Neural cell (in vitro differentiated cells): ENCODE measurements at regions not wholly inside any gene's neighbourhood (a gene's known extent, or its start where the extent isn't known, plus 50 kb on each side); places are given as distances from the start of the nearest gene placed in this dataset.

ENCODE experiments used
- H2AFZ ChIP-seq: fragments of 200-600, 300-800 bp; sonication (generic), shearing (Covaris generic); 2 replicates; pipeline ENCODE4 v1.6.0; 2014; ENCODE audit warnings: low read depth, mild to moderate bottlenecking, antibody characterized with exemption, low read length, moderate library complexity
- H3F3A ChIP-seq: fragments of 200-600 bp; shearing (Covaris generic); 2 replicates; pipeline ENCODE4 v1.6.1; 2016; ENCODE audit warnings: mild to moderate bottlenecking, moderate library complexity, mixed read lengths, antibody characterized with exemption, low read length; ENCODE audit not compliant: insufficient read depth, poor library complexity, severe bottlenecking
- H3K27ac ChIP-seq: fragments of 200-600, 300-800 bp; sonication (generic), shearing (Covaris generic); 2 replicates; pipeline ENCODE4 v1.5.1; 2014; ENCODE audit warnings: mild to moderate bottlenecking, low read length, moderate library complexity
- H3K27me3 ChIP-seq: fragments of 300-800, 200-600 bp; sonication (generic), shearing (Covaris generic); 2 replicates; pipeline ENCODE4 v1.6.0; 2014; ENCODE audit warnings: mild to moderate bottlenecking, low read depth, low read length, moderate library complexity; ENCODE audit not compliant: insufficient read depth
- H3K36me3 ChIP-seq: fragments of 300-800, 200-600 bp; sonication (generic), shearing (Covaris generic); 2 replicates; pipeline ENCODE4 v1.5.1; 2014; ENCODE audit warnings: mild to moderate bottlenecking, antibody characterized with exemption, low read length, moderate library complexity; ENCODE audit not compliant: insufficient read depth
- H3K4me2 ChIP-seq: fragments of 300-800, 200-600 bp; sonication (generic), shearing (Covaris generic); 2 replicates; pipeline ENCODE4 v1.6.0; 2014; ENCODE audit warnings: mild to moderate bottlenecking, low read length
- H3K4me3 ChIP-seq: fragments of 300-800, 200-600 bp; sonication (generic), shearing (Covaris generic); 2 replicates; pipeline ENCODE4 v1.5.1; 2014; ENCODE audit warnings: mild to moderate bottlenecking, low read length, moderate library complexity
- H3K79me2 ChIP-seq: fragments of 200-600 bp; shearing (Covaris generic); replicated peaks from 2 replicates; pipeline ENCODE4 v1.6.0; 2014; ENCODE audit warnings: mild to moderate bottlenecking, low read length, moderate library complexity; ENCODE audit not compliant: insufficient read depth
- H3K9ac ChIP-seq: fragments of 300-800, 200-600 bp; sonication (generic), shearing (Covaris generic); 2 replicates; pipeline ENCODE4 v1.6.1; 2016; ENCODE audit warnings: mild to moderate bottlenecking, low read length, mixed read lengths
- H3K9me2 ChIP-seq: fragments of 200-600 bp; shearing (Covaris generic); 2 replicates; pipeline ENCODE4 v1.6.1; 2016; ENCODE audit warnings: mild to moderate bottlenecking, low read length, mixed read lengths; ENCODE audit not compliant: insufficient read depth
- H3K9me3 ChIP-seq: fragments of 200-600, 300-800 bp; sonication (generic), shearing (Covaris generic); 2 replicates; pipeline ENCODE4 v1.6.1; 2016; ENCODE audit warnings: mild to moderate bottlenecking, mixed run types, low read length, moderate library complexity, mixed read lengths
- H4K20me1 ChIP-seq: fragments of 200-600 bp; shearing (Covaris generic); 2 replicates; pipeline ENCODE4 v1.6.1; 2016; ENCODE audit warnings: mild to moderate bottlenecking, mixed run types; ENCODE audit not compliant: insufficient read depth
- CTCF ChIP-seq: fragments of 450-650 bp; IDR thresholded peaks from 2 replicates; pipeline ENCODE4 v1.5.1; 2014; ENCODE audit warnings: antibody characterized with exemption, mild to moderate bottlenecking, moderate library complexity; ENCODE audit not compliant: poor library complexity, severe bottlenecking
- EP300 ChIP-seq: fragments of 450-650 bp; conservative IDR thresholded peaks from 2 replicates; pipeline ENCODE4 v1.6.1; 2014; ENCODE audit warnings: antibody characterized with exemption, mild to moderate bottlenecking, moderate library complexity; ENCODE audit not compliant: poor library complexity, severe bottlenecking
- EZH2 ChIP-seq: fragments of 200-600, 300-800 bp; shearing (Covaris generic), sonication (generic); IDR thresholded peaks from 2 replicates; pipeline ENCODE4 v1.6.1; 2014; ENCODE audit warnings: antibody characterized with exemption, low read length, borderline replicate concordance, mild to moderate bottlenecking; ENCODE audit not compliant: insufficient read depth, poor library complexity, severe bottlenecking
- MXI1 ChIP-seq: fragments of 450-650 bp; conservative IDR thresholded peaks from 2 replicates; pipeline ENCODE4 v1.6.1; 2014; ENCODE audit warnings: antibody characterized with exemption, mild to moderate bottlenecking; ENCODE audit not compliant: poor library complexity, severe bottlenecking
- POLR2AphosphoS5 ChIP-seq: IDR thresholded peaks from 2 replicates; pipeline ENCODE4 v1.6.1; 2012
- RAD21 ChIP-seq: fragments of 450-650 bp; conservative IDR thresholded peaks from 2 replicates; pipeline ENCODE4 v1.6.1; 2014; ENCODE audit warnings: antibody characterized with exemption, mild to moderate bottlenecking, moderate library complexity
- REST ChIP-seq: IDR thresholded peaks from 2 replicates; pipeline ENCODE4 v1.6.1; 2012; ENCODE audit warnings: borderline replicate concordance
- SMC3 ChIP-seq: fragments of 450-650 bp; conservative IDR thresholded peaks from 2 replicates; pipeline ENCODE4 v1.6.1; 2014; ENCODE audit warnings: antibody characterized with exemption, mild to moderate bottlenecking, moderate library complexity; ENCODE audit not compliant: poor library complexity
- TAF1 ChIP-seq: IDR thresholded peaks from 2 replicates; pipeline ENCODE4 v1.6.1; 2012; ENCODE audit warnings: low read depth

- no peaks in the 10 kb centered on the region for H4K20me1 ChIP-seq
- no peaks in the 10 kb centered on the region for H3K9me3 ChIP-seq
- no peak overlapping the region for H3K27ac ChIP-seq
- no peaks in the 10 kb centered on the region for H3K36me3 ChIP-seq
- no peaks in the 10 kb centered on the region for H3K27me3 ChIP-seq
- no peak overlapping the region for H3K4me3 ChIP-seq
- no peak overlapping the region for H2AFZ ChIP-seq
- H3K9me2 ChIP-seq: no peaks in the 10 kb centered on the region
- no peak for TF ChIP-seq MXI1
- TF ChIP-seq EP300: no peak
- TF ChIP-seq RAD21: no peak
- no peak for TF ChIP-seq CTCF
- TF ChIP-seq REST: no peak
- TF ChIP-seq TAF1: no peak
- no peak for TF ChIP-seq SMC3
- no peak for TF ChIP-seq EZH2
- H3K4me2 ChIP-seq: no peak overlapping the region
- H3K9ac ChIP-seq: no peak overlapping the region
- no peaks in the 10 kb centered on the region for H3K79me2 ChIP-seq
- no peaks in the 10 kb centered on the region for H3F3A ChIP-seq
Measured at GRCh38 chr7:135859538-135859937, 110.9 kb upstream of the FAM180A start.

- no peak overlapping the region for H3K4me2 ChIP-seq
- H3F3A ChIP-seq: no peaks in the 10 kb centered on the region
- H4K20me1 ChIP-seq: no peaks in the 10 kb centered on the region
- no peak overlapping the region for H3K4me3 ChIP-seq
- H3K9me2 ChIP-seq: no peaks in the 10 kb centered on the region
- no peak overlapping the region for H2AFZ ChIP-seq
- no peak overlapping the region for H3K27ac ChIP-seq
- no peaks in the 10 kb centered on the region for H3K9me3 ChIP-seq
- TF ChIP-seq MXI1: no peak
- no peak for TF ChIP-seq EZH2
- TF ChIP-seq TAF1: no peak
- no peak for TF ChIP-seq EP300
- TF ChIP-seq CTCF: no peak
- no peak for TF ChIP-seq REST
- TF ChIP-seq SMC3: no peak
- TF ChIP-seq POLR2AphosphoS5: no peak
- no peak for TF ChIP-seq RAD21
- H3K36me3 ChIP-seq: no peaks in the 10 kb centered on the region
- no peak overlapping the region for H3K9ac ChIP-seq
- no peaks in the 10 kb centered on the region for H3K27me3 ChIP-seq
- no peaks in the 10 kb centered on the region for H3K79me2 ChIP-seq
Measured at GRCh38 chr7:135858851-135859250, 110.2 kb upstream of the FAM180A start.
